ENCODE measurements at regions not wholly inside any gene's neighbourhood (a gene's known extent, or its start where the extent isn't known, plus 50 kb on each side); places are given as distances from the start of the nearest gene placed in this dataset.

- WGBS, 2 experiments (ENCODE audit: extremely low coverage in 1 of 2, insufficient coverage in 1 of 2, insufficient read length in 1 of 2, insufficient replicate concordance in 2 of 2, low coverage in 1 of 2, low lambda C conversion rate in 2 of 2, missing lambda C conversion rate in 1 of 2), result 94% methylated on average over 1 of the region's 1 CpG; no CpG with 5 or more reads in 1 of the 2 experiments
- no peaks in the 10 kb centered on the region for H3K27me3 ChIP-seq (replicated peaks in 1 of 4; ENCODE audit: control insufficient read depth in 3 of 4, extremely low read depth in 1 of 4, insufficient read depth in 3 of 4, low read length in 3 of 4)
- no peak overlapping the region for H2BK5ac ChIP-seq (ENCODE audit: low read depth, low read length)
- no peak overlapping the region for H2AFZ ChIP-seq (ENCODE audit: low read length)
- H4K91ac ChIP-seq (replicated peaks; ENCODE audit: insufficient read length, low read length), result no peak overlapping the region
- H3K27ac ChIP-seq (ENCODE audit: low read depth, low read length), result no peak overlapping the region
- H3K9ac ChIP-seq (replicated peaks in 1 of 4; ENCODE audit: extremely low read depth in 1 of 4, low read depth in 3 of 4, low read length in 3 of 4), result no peak overlapping the region
- H3K36me3 ChIP-seq (ENCODE audit: control insufficient read depth in 2 of 4, insufficient read depth in 4 of 4, low read length in 3 of 4), result no peaks in the 10 kb centered on the region
- DNase-seq (ENCODE audit: low read depth in 1 of 2, low spot score in 2 of 2) (no peak), FAIRE-seq (no peak)
- H2AK5ac ChIP-seq (ENCODE audit: low read depth, low read length), result no peak overlapping the region
- CTCF ChIA-PET (ENCODE audit: partially characterized antibody), result interaction anchor here (0.8 to 1.1 kb wide), 2 partner anchors 9 to 711 kb away, joined by 3 to 4 read pairs; no protein-coding TSS in a partner anchor
- no peak for TF ChIP-seq KDM4A (IDR thresholded peaks at IDR 0.05; ENCODE audit: low read depth, low read length, severe bottlenecking)
- no peak for TF ChIP-seq SRF (IDR thresholded peaks at IDR 0.05; ENCODE audit: low read depth, low read length)
- TF ChIP-seq SP2 (IDR thresholded peaks at IDR 0.05; ENCODE audit: low read length), result no peak
- TF ChIP-seq TAF1 (IDR thresholded peaks at IDR 0.05; ENCODE audit: low read depth, low read length), result no peak
- no peak overlapping the region for H3K56ac ChIP-seq (replicated peaks; ENCODE audit: insufficient read length, low read depth, low read length)
- H2BK120ac ChIP-seq (replicated peaks; ENCODE audit: low read depth, low read length), result no peak overlapping the region
- H3K23me2 ChIP-seq (ENCODE audit: low read depth, low read length), result no peaks in the 10 kb centered on the region
- H3K18ac ChIP-seq (ENCODE audit: extremely low read depth, low read length), result no peak overlapping the region
- H3K4me1 ChIP-seq (replicated peaks in 1 of 4; ENCODE audit: control insufficient read depth in 3 of 4, insufficient read depth in 4 of 4, low read length in 3 of 4), result no peaks in the 10 kb centered on the region
- no peak overlapping the region for H3K4me2 ChIP-seq (ENCODE audit: insufficient read depth in 1 of 2, low read depth in 2 of 2, low read length in 2 of 2)
- no peaks in the 10 kb centered on the region for H4K20me1 ChIP-seq (replicated peaks in 1 of 2; ENCODE audit: control insufficient read depth in 1 of 2, insufficient read depth in 2 of 2, low read length in 2 of 2)
- H2BK20ac ChIP-seq (ENCODE audit: low read length), result no peak overlapping the region
- no peak overlapping the region for H3K23ac ChIP-seq (ENCODE audit: insufficient read length)
- H4K5ac ChIP-seq (ENCODE audit: insufficient read length, low read depth, low read length), result no peak overlapping the region
- no peaks in the 10 kb centered on the region for H3K79me1 ChIP-seq (ENCODE audit: low read depth, low read length)
- no peak overlapping the region for H3K14ac ChIP-seq (ENCODE audit: insufficient read length)
- no peaks in the 10 kb centered on the region for H3K79me2 ChIP-seq (ENCODE audit: control insufficient read depth in 1 of 2, insufficient read depth in 2 of 2, low read length in 2 of 2)
- no peak overlapping the region for H4K8ac ChIP-seq (ENCODE audit: extremely low read depth, insufficient read depth, low read length)
- peaks cover 16% of the 10 kb centered on the region in 2 experiments for H3K9me3 ChIP-seq (ENCODE audit: insufficient read depth in 2 of 2, low read depth in 1 of 2, low read length in 1 of 2)
- POLR2A ChIA-PET (ENCODE audit: partially characterized antibody), result interaction anchor here (0.7 kb wide), 1 partner anchor 216 kb away, joined by 3 read pairs; no protein-coding TSS in a partner anchor
- H2BK15ac ChIP-seq (ENCODE audit: low read length), result no peak overlapping the region
- no peak overlapping the region for H3K4ac ChIP-seq (replicated peaks; ENCODE audit: insufficient read length, low read depth, low read length)
- no peak overlapping the region for H2BK12ac ChIP-seq (ENCODE audit: low read depth, low read length)
- no peak overlapping the region for H3K4me3 ChIP-seq (ENCODE audit: extremely low read depth in 1 of 4, insufficient read depth in 2 of 4, low read depth in 3 of 4, low read length in 4 of 4)
These were observed 1332.4 kb downstream of the AACS start for GRCh38 chr12:126397660-126398059.
